GM23248 (cell line): ENCODE measurements at regions not wholly inside any gene's neighbourhood (a gene's known extent, or its start where the extent isn't known, plus 50 kb on each side); places are given as distances from the start of the nearest gene placed in this dataset.

ENCODE experiments used
- EZH2 ChIP-seq: fragments of 200-600 bp; sonication (generic); IDR thresholded peaks from 2 replicates; pipeline ENCODE4 v1.6.1; 2018; ENCODE audit warnings: antibody characterized with exemption, mild to moderate bottlenecking; ENCODE audit not compliant: insufficient read depth, poor library complexity, severe bottlenecking
- EZH2phosphoT487 ChIP-seq: fragments of 200-600 bp; sonication (generic); IDR thresholded peaks from 2 replicates; pipeline ENCODE4 v1.6.1; 2018; ENCODE audit warnings: antibody characterized with exemption, moderate library complexity, mild to moderate bottlenecking, low read depth; ENCODE audit not compliant: insufficient read depth

DNA sequence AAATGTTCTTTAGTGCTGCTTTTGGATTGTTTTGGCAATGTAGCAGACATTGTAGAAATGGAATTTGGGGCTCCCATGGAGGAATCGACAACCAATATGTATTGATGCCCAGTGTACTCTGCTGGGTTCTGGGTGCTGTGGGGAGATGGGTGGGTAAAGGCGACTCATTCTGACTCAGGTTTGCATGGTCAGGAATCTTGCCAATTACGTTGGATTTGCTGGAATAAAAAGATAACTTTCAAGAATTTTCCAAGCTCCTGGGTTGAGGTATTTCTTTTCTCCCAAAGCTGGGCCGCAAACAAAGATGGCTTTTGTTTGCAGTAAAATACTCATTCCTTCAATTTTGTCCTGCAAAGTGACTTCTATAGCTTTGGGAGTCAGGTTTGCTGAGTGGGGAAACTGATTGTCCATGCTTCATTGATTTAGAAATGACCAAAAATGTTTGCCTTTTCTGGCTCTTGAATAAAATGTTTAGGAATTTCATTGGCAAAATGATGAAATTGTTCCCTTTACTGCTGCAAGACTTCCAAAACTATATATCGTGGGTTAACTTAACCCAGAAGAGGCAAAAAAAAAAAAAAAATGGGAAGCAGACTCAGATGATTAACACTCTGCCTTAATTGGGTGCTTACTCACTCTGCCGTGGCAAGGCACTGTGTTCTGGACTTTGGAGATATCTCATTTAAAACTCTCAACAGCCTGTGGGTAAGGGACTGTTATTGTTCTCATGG lies 57.0 kb downstream of the RTL9 start:
- no peak for TF ChIP-seq EZH2
- TF ChIP-seq EZH2phosphoT487 = no peak
